Lung (tissue), 11 donors: ENCODE measurements at regions not wholly inside any gene's neighbourhood (a gene's known extent, or its start where the extent isn't known, plus 50 kb on each side); places are given as distances from the start of the nearest gene placed in this dataset.

ENCODE experiments used
- ATAC-seq: fragments of 200-7000 bp; cut with Tn5 transposase; one replicate; pipeline ENCODE4 v1.9.1; 2020; ENCODE audit warnings: moderate number of reproducible peaks; ENCODE audit not compliant: insufficient read depth, low FRiP score
- DNase-seq, 3 donors: peaks; one replicate each; pipeline ENCODE4 v3.0.0-alpha.2; 2013 to 2017
- H3K27ac ChIP-seq, 2 donors: one replicate each; pipeline ENCODE4 v1.5.1; 2013; ENCODE audit warnings: mild to moderate bottlenecking in 2 of 2, moderate library complexity in 2 of 2, control low read depth in 1 of 2, inconsistent platforms in 1 of 2, low read depth in 1 of 2, low read length in 1 of 2
- H3K27me3 ChIP-seq, 3 donors: one replicate each; pipeline ENCODE4 v1.5.1; 2013; ENCODE audit warnings: low read length in 2 of 3; ENCODE audit not compliant: control insufficient read depth in 3 of 3, insufficient read depth in 3 of 3
- H3K36me3 ChIP-seq, 4 donors: one replicate each; pipeline ENCODE4 v1.5.1; 2013; ENCODE audit warnings: low read length in 4 of 4, mild to moderate bottlenecking in 1 of 4, moderate library complexity in 1 of 4; ENCODE audit not compliant: control insufficient read depth in 4 of 4, insufficient read depth in 4 of 4
- H3K4me1 ChIP-seq, 5 donors: one replicate each; pipeline ENCODE4 v1.5.1; 2013; ENCODE audit warnings: low read length in 5 of 5, mild to moderate bottlenecking in 2 of 5, moderate library complexity in 1 of 5; ENCODE audit not compliant: control insufficient read depth in 5 of 5, insufficient read depth in 5 of 5
- H3K4me3 ChIP-seq: one replicate; pipeline ENCODE4 v1.5.1; 2013; ENCODE audit warnings: mild to moderate bottlenecking, control low read depth, moderate library complexity
- H3K9ac ChIP-seq, 2 donors: one replicate each; pipeline ENCODE4 v1.5.1; 2013; ENCODE audit warnings: low read length in 2 of 2, control low read depth in 1 of 2; ENCODE audit not compliant: insufficient read depth in 1 of 2
- H3K9me3 ChIP-seq, 4 donors: one replicate each; pipeline ENCODE4 v1.5.1; 2013; ENCODE audit warnings: low read length in 3 of 4, mild to moderate bottlenecking in 1 of 4, moderate library complexity in 1 of 4; ENCODE audit not compliant: control insufficient read depth in 4 of 4, insufficient read depth in 3 of 4
- CTCF ChIP-seq: IDR thresholded peaks from 2 replicates; pipeline ENCODE4 v1.5.1; 2012; ENCODE audit warnings: mild to moderate bottlenecking; ENCODE audit errors: control extremely low read depth, extremely low read depth
- WGBS, 2 donors: extraction: QIAGEN DNeasy Blood & Tissue Kit; methylation state at CpG; one replicate each; pipeline ENCODE4 v1.1.7; 2013; 5-methylcytosine and 5-hydroxymethylcytosine counted together
- donor health status: control.
- donor health status: control.
- donor health status: Bipolar disorder and iron deficiency.
- donor health status: healthy.
- donor health status: DM: yes; HTN: yes; CAD: no.

GRCh38 chr13:90615236-90615635 lies 732.3 kb upstream of the MIR17HG start:
- ATAC-seq = no peak
- H3K9me3 ChIP-seq = peaks cover 0 to 12% (median 2%) of the 10 kb centered on the region in 4 donors
- no peak overlapping the region for H3K27ac ChIP-seq
- H3K4me1 ChIP-seq = peaks cover 0 to 17% (median 0%) of the 10 kb centered on the region in 5 donors
- H3K27me3 ChIP-seq = no peaks in the 10 kb centered on the region
- DNase-seq = no peak
- no peaks in the 10 kb centered on the region for H3K36me3 ChIP-seq
- 90 to 94% methylated on average over 6 of the region's 6 CpGs for WGBS, 2 donors
- H3K4me3 ChIP-seq = no peak overlapping the region
- TF ChIP-seq CTCF = no peak
- no peak overlapping the region for H3K9ac ChIP-seq

DNA sequence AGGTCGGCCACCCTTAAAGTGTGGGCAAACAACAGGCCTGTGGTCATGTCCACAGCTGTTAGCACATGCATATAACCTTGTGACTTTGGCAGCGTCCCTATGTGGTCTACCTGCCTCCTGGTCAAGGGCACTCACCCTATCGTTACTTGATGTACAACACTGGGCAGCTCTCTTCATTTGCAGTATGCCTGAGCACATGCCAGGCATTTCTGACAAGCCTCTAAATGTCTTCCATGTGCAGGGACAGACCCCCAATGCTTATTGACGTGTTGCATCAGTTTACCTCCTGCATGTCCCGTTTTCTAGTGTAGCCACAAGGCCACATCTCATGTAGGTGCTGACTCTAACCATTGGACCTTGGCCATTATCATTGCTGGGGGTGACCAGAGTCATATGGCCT lies 731.7 kb upstream of the MIR17HG start:
- DNase-seq (no peak), ATAC-seq (no peak)
- no peak for TF ChIP-seq CTCF
- H3K9ac ChIP-seq = no peak overlapping the region
- 87 to 88% methylated on average over 5 of the region's 5 CpGs for WGBS, 2 donors
- H3K4me3 ChIP-seq = no peak overlapping the region
- peaks cover 0 to 12% (median 2%) of the 10 kb centered on the region in 4 donors for H3K9me3 ChIP-seq
- peaks cover 0 to 17% (median 0%) of the 10 kb centered on the region in 5 donors for H3K4me1 ChIP-seq
- no peaks in the 10 kb centered on the region for H3K27me3 ChIP-seq
- H3K36me3 ChIP-seq = no peaks in the 10 kb centered on the region
- no peak overlapping the region for H3K27ac ChIP-seq

DNA sequence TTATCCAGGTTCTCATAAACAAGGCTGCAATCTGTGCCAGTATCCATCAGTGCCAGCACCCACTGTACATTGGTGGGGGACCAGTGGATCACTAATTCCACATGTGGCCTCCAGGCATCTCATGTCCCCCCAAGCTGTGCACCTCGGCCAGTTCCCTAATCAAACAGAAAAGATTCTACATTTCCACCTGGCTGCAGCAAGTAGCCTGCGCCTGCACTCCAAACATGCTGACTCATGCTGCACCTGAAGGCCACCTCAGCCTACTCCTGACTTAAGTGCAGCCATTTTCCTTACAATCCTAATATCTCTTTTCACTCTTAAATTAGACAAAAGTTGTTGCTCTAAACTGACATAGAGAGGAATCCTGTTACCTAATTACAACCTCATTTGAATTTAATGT lies 729.4 kb upstream of the MIR17HG start:
- WGBS, 2 donors = 94 to 95% methylated on average over 2 of the region's 2 CpGs
- Histone ChIP-seq H3K36me3 (no peaks in the 10 kb centered on the region), H3K27me3 (no peaks in the 10 kb centered on the region), H3K9ac (no peak overlapping the region), H3K4me1 (peaks cover 0 to under 1% (median 0%) of the 10 kb centered on the region in 5 donors), H3K4me3 (no peak overlapping the region), H3K27ac (no peak overlapping the region), H3K9me3 (peaks cover 0 to 12% (median 2%) of the 10 kb centered on the region in 4 donors)
- TF ChIP-seq CTCF = no peak
- DNase-seq (no peak), ATAC-seq (no peak)

DNA sequence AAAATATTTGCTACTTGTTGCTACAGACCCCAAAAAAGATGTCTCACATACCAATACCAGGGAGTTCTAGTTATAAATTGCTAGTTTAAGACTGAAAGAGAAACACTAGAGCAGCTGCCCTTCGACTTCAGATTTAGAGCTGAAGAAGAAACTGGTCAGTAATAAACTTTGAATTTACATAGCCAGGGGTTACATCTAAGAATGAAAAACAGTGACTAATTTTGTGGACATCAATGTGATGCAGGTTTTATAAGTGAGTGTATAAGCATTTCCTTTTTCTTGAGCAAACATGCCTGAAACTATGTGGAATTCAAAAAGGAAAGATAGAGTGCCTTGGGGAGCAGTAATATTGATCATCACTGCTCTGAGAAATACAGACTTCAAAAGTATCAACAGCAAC lies 724.9 kb upstream of the MIR17HG start:
- Histone ChIP-seq H3K36me3 (no peaks in the 10 kb centered on the region), H3K9ac (no peak overlapping the region), H3K4me1 (no peaks in the 10 kb centered on the region), H3K4me3 (no peak overlapping the region), H3K9me3 (no peaks in the 10 kb centered on the region), H3K27me3 (no peaks in the 10 kb centered on the region), H3K27ac (no peak overlapping the region)
- no peak for DNase-seq
- WGBS, 2 donors = 62 to 67% methylated on average over 1 of the region's 1 CpG
- ATAC-seq = no peak
- no peak for TF ChIP-seq CTCF
